ENCODE measurements at regions not wholly inside any gene's neighbourhood (a gene's known extent, or its start where the extent isn't known, plus 50 kb on each side); places are given as distances from the start of the nearest gene placed in this dataset.

- TF ChIP-seq POLR2A (IDR thresholded peaks at IDR 0.05) = no peak
- TF ChIP-seq CTCF (IDR thresholded peaks at IDR 0.05) = no peak
These were observed 213.7 kb upstream of the ALCAM start for GRCh38 chr3:105152987-105153386.
